ENCODE measurements at regions not wholly inside any gene's neighbourhood (a gene's known extent, or its start where the extent isn't known, plus 50 kb on each side); places are given as distances from the start of the nearest gene placed in this dataset.

GRCh38 chr15:39400821-39401550 lies 179.9 kb upstream of the THBS1 start:
- TF ChIP-seq RAD21 (conservative IDR thresholded peaks at IDR 0.05) (no peak), CTCF (IDR thresholded peaks at IDR 0.05; ENCODE audit: poor library complexity, severe bottlenecking) (no peak), EP300 (conservative IDR thresholded peaks at IDR 0.05; ENCODE audit: poor library complexity, severe bottlenecking) (no peak)
